ENCODE measurements at regions not wholly inside any gene's neighbourhood (a gene's known extent, or its start where the extent isn't known, plus 50 kb on each side); places are given as distances from the start of the nearest gene placed in this dataset.
A peak's percentile ranks its signal among the peaks of the same experiment; 100 is the strongest.

- DNase-seq (ENCODE audit: low spot score) = no peak
These were observed 152.5 kb upstream of the NAV2 start for GRCh38 chr11:19560156-19560555.

GRCh38 chr11:19559746-19560145, 152.9 kb upstream of the NAV2 start:
- DNase-seq (ENCODE audit: low spot score) = no peak

GRCh38 chr11:19558189-19558986, 154.2 kb upstream of the NAV2 start:
- DNase-seq (ENCODE audit: low spot score) = no peak

- peak; percentile 69 for DNase-seq (ENCODE audit: low spot score)
These were observed 154.9 kb upstream of the NAV2 start for GRCh38 chr11:19557720-19558140.

GRCh38 chr11:19557185-19557584, 155.5 kb upstream of the NAV2 start:
- no peak for DNase-seq (ENCODE audit: low spot score)

GRCh38 chr11:19555266-19555665, 157.4 kb upstream of the NAV2 start:
- DNase-seq (ENCODE audit: low spot score) = no peak

- DNase-seq (ENCODE audit: low spot score) = peak; percentile 70
These were observed 158.8 kb upstream of the NAV2 start for GRCh38 chr11:19553683-19554333.

GRCh38 chr11:19552656-19553260, 159.9 kb upstream of the NAV2 start:
- DNase-seq (ENCODE audit: low spot score) = no peak

GRCh38 chr11:19552161-19552560, 160.5 kb upstream of the NAV2 start:
- no peak for DNase-seq (ENCODE audit: low spot score)

GRCh38 chr11:19551457-19551856, 161.2 kb upstream of the NAV2 start:
- no peak for DNase-seq (ENCODE audit: low spot score)

- DNase-seq (ENCODE audit: low spot score) = no peak
These were observed 165.6 kb upstream of the NAV2 start for GRCh38 chr11:19547044-19547443.

GRCh38 chr11:19546325-19546724, 166.3 kb upstream of the NAV2 start:
- DNase-seq (ENCODE audit: low spot score) = no peak

GRCh38 chr11:19541521-19542049, 171.1 kb upstream of the NAV2 start:
- DNase-seq (ENCODE audit: low spot score) = no peak

GRCh38 chr11:19539861-19540260, 172.8 kb upstream of the NAV2 start:
- DNase-seq (ENCODE audit: low spot score) = no peak

- no peak for DNase-seq (ENCODE audit: low spot score)
These were observed 174.7 kb upstream of the NAV2 start for GRCh38 chr11:19537803-19538453.

GRCh38 chr11:19536131-19536530, 176.5 kb upstream of the NAV2 start:
- no peak for DNase-seq (ENCODE audit: low spot score)

- DNase-seq (ENCODE audit: low spot score) = no peak
These were observed 182.1 kb upstream of the NAV2 start for GRCh38 chr11:19530505-19530904.

- no peak for DNase-seq (ENCODE audit: low spot score)
These were observed 186.5 kb upstream of the NAV2 start for GRCh38 chr11:19526119-19526518.

GRCh38 chr11:19525714-19526113, 186.9 kb upstream of the NAV2 start:
- DNase-seq (ENCODE audit: low spot score) = no peak

- DNase-seq (ENCODE audit: low spot score) = no peak
These were observed 187.4 kb upstream of the NAV2 start for GRCh38 chr11:19525276-19525675.

- DNase-seq (ENCODE audit: low spot score) = no peak
These were observed 188.4 kb upstream of the NAV2 start for GRCh38 chr11:19524171-19524671.

GRCh38 chr11:19520681-19521080, 192.0 kb upstream of the NAV2 start:
- no peak for DNase-seq (ENCODE audit: low spot score)

All from hepatic stellate cell (primary cell).